ENCODE measurements at regions not wholly inside any gene's neighbourhood (a gene's known extent, or its start where the extent isn't known, plus 50 kb on each side); places are given as distances from the start of the nearest gene placed in this dataset.

DNA sequence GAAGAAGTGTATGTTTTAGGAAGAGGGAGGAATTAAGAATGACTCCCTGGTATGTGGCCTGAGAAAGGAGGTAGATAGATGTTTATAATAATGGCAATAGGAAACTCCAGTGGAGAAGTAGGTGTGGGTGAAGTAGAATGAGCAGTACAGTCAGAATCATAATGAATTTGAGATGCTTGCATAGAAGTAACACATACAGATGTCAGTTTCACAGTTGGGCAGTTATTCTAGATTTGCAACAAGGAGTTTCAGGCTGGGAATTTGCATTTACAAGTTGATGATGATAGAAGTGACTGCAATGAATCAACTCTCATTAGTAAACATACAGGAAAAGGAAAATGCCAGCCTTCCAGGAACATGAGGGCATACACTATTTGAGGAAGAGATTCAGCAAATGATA, 149.0 kb downstream of the SLITRK1 start:
- TF ChIP-seq POLR2AphosphoS5 (IDR thresholded peaks at IDR 0.05; ENCODE audit: borderline replicate concordance, low read depth, low read length) (no peak), EZH2 (IDR thresholded peaks at IDR 0.05) (no peak), FOXP2 (optimal IDR thresholded peaks at IDR 0.05; ENCODE audit: control extremely low read depth, extremely low read length, insufficient read depth) (no peak)

Measured in SK-N-MC (cell line).